GM23338 (cell line): ENCODE measurements at regions not wholly inside any gene's neighbourhood (a gene's known extent, or its start where the extent isn't known, plus 50 kb on each side); places are given as distances from the start of the nearest gene placed in this dataset.

Source experiments
- CREB1 ChIP-seq: fragments of 250-450 bp; sonication (Bioruptor Pico); IDR thresholded peaks from 2 replicates; pipeline ENCODE4 v1.5.0; 2020; ENCODE audit warnings: low read depth, mild to moderate bottlenecking, moderate library complexity
- CTCF ChIP-seq, 2 experiments: fragments of 200-600 bp in 1 of 2; sonication (generic) in 1 of 2; conservative IDR thresholded peaks; 2 replicates each; pipeline versions ENCODE4 v1.5.1 to v1.6.1; 2016 to 2017; ENCODE audit warnings: antibody characterized with exemption in 2 of 2, low read depth in 2 of 2, mild to moderate bottlenecking in 2 of 2, moderate library complexity in 1 of 2
- ETS1 ChIP-seq: IDR thresholded peaks from 2 replicates; pipeline ENCODE4 v1.6.1; 2016; ENCODE audit warnings: antibody characterized with exemption
- EZH2 ChIP-seq: fragments of 200-600 bp; sonication (generic); IDR thresholded peaks from one replicate; pipeline ENCODE4 v1.8.0; 2017; ENCODE audit warnings: antibody characterized with exemption, mild to moderate bottlenecking, low read depth; ENCODE audit not compliant: unreplicated experiment
- EZH2phosphoT487 ChIP-seq: fragments of 200-600 bp; sonication (generic); IDR thresholded peaks from one replicate; pipeline ENCODE4 v1.8.1; 2018; ENCODE audit warnings: antibody characterized with exemption; ENCODE audit not compliant: unreplicated experiment
- JUNB ChIP-seq: IDR thresholded peaks from one replicate; pipeline ENCODE4 v1.6.1; 2016; ENCODE audit warnings: antibody characterized with exemption; ENCODE audit not compliant: unreplicated experiment
- NANOG ChIP-seq: IDR thresholded peaks from 2 replicates; pipeline ENCODE4 v1.6.1; 2016; ENCODE audit warnings: antibody characterized with exemption, borderline replicate concordance
- POLR2AphosphoS5 ChIP-seq: IDR thresholded peaks from 2 replicates; pipeline ENCODE4 v1.6.1; 2016; ENCODE audit warnings: antibody characterized with exemption, low read depth
- REST ChIP-seq: IDR thresholded peaks from one replicate; pipeline ENCODE4 v1.6.1; 2018; ENCODE audit warnings: antibody characterized with exemption; ENCODE audit not compliant: unreplicated experiment
- ZNF114 ChIP-seq: fragments of 250-450 bp; sonication (Bioruptor Pico); IDR thresholded peaks from 2 replicates; pipeline ENCODE4 v1.5.0; 2020; ENCODE audit warnings: mild to moderate bottlenecking, moderate library complexity
- ZNF331 ChIP-seq: fragments of 250-450 bp; sonication (Bioruptor Pico); IDR thresholded peaks from 2 replicates; pipeline ENCODE4 v1.5.0; 2020; ENCODE audit warnings: low read depth, mild to moderate bottlenecking, moderate library complexity
- ZNF462 ChIP-seq: fragments of 250-450 bp; sonication (Bioruptor Pico); IDR thresholded peaks from 2 replicates; pipeline ENCODE4 v1.5.0; 2020; ENCODE audit warnings: mild to moderate bottlenecking, moderate library complexity

- TF ChIP-seq EZH2phosphoT487 (no peak), EZH2 (no peak), CTCF (conservative IDR thresholded peaks at IDR 0.05; ENCODE audit: low read depth in 2 of 2) (no peak), POLR2AphosphoS5 (no peak), REST (no peak), JUNB (no peak), ZNF114 (CRISPR knock-in tag) (no peak), ETS1 (no peak), CREB1 (no peak), ZNF462 (CRISPR knock-in tag) (no peak), ZNF331 (CRISPR knock-in tag) (no peak), NANOG (no peak)
These were observed 278.4 kb downstream of the IL15 start for GRCh38 chr4:141914746-141915145.
